22Rv1 (cell line): ENCODE measurements at regions not wholly inside any gene's neighbourhood (a gene's known extent, or its start where the extent isn't known, plus 50 kb on each side); places are given as distances from the start of the nearest gene placed in this dataset.

Source experiments
- CTCF ChIP-seq: fragments of 450-650 bp; IDR thresholded peaks from 2 replicates; pipeline ENCODE4 v1.5.1; 2017; ENCODE audit warnings: mild to moderate bottlenecking
- ZFX ChIP-seq: fragments of 450-650 bp; IDR thresholded peaks from 2 replicates; pipeline ENCODE4 v1.6.1; 2017; ENCODE audit warnings: antibody characterized with exemption, borderline replicate concordance

- no peak for TF ChIP-seq CTCF
- no peak for TF ChIP-seq ZFX
Observed at GRCh38 chr2:8475349-8476031, 206.4 kb upstream of the ID2 start.
